ENCODE measurements at regions not wholly inside any gene's neighbourhood (a gene's known extent, or its start where the extent isn't known, plus 50 kb on each side); places are given as distances from the start of the nearest gene placed in this dataset.

DNA sequence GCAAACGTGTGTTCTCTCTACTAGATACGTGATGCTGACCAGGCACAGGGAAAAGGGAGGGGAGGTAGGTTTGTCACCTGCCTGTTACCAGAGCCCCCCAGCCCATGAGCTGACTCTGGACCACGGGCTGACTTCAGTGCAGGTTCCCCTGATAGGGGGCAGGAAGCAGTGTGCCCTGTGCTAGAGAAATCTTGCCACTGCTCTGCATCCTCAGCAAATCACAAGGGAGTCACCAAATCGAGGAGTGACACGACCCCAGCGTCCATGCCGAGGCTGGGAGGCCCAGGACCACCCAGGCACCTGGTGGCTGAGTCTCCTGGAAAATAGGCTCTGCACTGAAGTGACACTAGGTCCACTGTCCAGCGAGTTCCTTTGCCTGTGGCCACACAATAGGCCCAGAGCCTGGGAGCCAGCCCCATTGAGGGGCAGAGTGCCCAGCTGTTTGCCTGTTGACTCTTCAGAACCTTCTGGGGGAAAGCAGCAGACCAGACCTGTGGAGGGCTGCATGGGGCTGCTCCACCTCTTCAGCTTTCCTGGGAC, 99.3 kb downstream of the CTTN start:
- no peak for TF ChIP-seq CTCF (IDR thresholded peaks at IDR 0.05)
- TF ChIP-seq CHD2 (IDR thresholded peaks at IDR 0.05; ENCODE audit: low read length, partially characterized antibody) = no peak

All from SK-N-SH (cell line).